ENCODE measurements at regions not wholly inside any gene's neighbourhood (a gene's known extent, or its start where the extent isn't known, plus 50 kb on each side); places are given as distances from the start of the nearest gene placed in this dataset.

- intact Hi-C loops (cut with micrococcal nuclease) = no loop called here
Measured at GRCh38 chr12:65596514-65597091, 227.7 kb upstream of the HMGA2 start.

- intact Hi-C loops (cut with micrococcal nuclease) = no loop called here
Measured at GRCh38 chr12:65597527-65597926, 226.8 kb upstream of the HMGA2 start.

- intact Hi-C loops (cut with micrococcal nuclease) = no loop called here
Measured at GRCh38 chr12:65598688-65599087, 225.6 kb upstream of the HMGA2 start.

GRCh38 chr12:65602253-65602609, 222.1 kb upstream of the HMGA2 start:
- intact Hi-C loops (cut with micrococcal nuclease) = loop anchor here (1.0 kb wide), 2 partner anchors 381 to 505 kb away; no protein-coding TSS in a partner anchor

DNA sequence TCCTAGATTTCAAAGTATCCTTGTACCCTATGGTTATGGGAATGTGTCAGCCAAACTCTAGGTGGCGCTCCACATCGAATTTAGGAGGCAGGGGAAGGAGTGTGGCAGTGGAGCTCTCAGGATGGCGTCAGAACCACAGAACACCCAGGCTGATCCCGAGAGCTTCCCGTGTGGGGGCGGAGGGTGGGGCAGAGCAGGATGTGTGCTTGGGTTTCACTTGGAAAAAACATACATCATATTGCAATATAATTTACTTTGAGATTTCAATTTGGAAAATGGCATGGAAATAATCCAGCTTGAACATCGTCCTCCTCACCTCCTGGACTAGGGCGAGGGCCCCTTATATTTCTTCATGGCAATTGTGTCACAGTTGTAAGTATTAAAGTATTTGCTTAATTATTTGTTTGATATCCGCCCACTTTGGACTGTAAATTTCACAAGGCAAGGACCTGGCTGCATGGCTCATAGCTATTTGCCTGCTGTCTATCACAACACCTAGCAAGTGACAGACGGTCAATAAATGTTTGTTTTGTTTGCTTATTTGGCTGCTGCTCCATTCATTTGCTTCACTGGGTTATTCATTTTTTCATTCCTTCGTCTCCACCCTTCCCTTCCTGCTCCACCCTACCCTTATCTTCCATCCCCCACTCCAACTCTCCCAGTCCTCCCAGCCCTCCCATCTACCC, 221.5 kb upstream of the HMGA2 start:
- intact Hi-C loops (cut with micrococcal nuclease) = loop anchor here (1.0 kb wide), 2 partner anchors 381 to 505 kb away; no protein-coding TSS in a partner anchor

GRCh38 chr12:65603438-65604351, 220.6 kb upstream of the HMGA2 start:
- intact Hi-C loops (cut with micrococcal nuclease) = no loop called here

- intact Hi-C loops (cut with micrococcal nuclease) = no loop called here
Measured at GRCh38 chr12:65605019-65605418, 219.3 kb upstream of the HMGA2 start.

DNA sequence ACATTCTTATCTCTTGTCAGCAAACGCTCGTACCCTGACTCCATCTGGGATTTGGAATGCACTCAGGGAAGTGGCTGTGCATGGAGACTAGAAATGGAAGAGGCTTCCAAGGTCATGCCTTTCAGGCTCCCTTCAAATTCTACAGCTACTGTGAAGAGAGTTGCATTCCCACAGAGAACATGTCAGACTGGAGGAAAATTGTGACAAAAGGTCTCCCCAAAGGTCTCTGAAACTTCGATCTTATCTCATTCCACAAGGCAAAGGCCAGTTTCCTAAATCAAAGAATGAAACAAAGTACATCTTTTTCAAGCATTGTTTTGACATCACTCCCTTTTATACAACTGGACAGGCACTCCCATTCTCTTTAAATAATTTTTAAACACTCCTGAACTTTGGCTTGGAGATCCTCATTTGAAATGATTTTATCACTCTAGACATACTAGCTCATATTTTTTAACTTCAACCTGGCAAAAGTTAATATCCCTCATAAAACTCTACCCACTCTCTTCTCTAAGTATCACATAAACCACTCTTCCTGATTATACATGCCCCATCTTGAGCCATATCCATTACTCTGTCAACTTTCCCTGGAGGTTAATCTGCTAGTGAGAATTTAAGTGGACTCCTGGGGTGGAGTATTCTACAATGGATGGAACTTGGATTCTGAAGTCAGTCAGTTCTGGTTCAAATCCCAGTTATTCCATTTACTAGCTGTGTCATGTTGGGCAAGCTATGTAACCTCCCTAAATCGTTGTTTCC, 218.1 kb upstream of the HMGA2 start:
- intact Hi-C loops (cut with micrococcal nuclease) = no loop called here

DNA sequence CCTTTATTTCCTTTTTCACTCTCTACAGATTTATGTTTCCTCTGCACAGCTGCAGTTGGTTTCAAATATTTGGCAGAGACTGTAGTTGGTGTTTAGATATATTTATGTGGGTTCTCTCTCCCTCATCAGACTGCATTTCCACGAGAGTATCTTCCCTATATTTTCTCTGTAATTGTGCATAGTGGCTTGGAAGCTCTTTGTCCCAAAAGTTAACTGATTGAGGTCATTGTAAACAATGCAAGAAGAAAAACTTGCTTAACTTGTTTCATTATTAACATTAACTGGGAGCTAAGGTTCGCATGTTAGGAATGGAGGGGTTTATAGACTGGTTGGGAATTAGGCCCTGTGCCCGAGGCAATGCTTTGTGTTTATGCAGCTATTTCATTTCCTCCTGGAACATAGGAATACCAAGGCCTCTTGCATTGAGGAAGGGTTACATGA, 216.9 kb upstream of the HMGA2 start:
- intact Hi-C loops (cut with micrococcal nuclease) = no loop called here

GRCh38 chr12:65608319-65608916, 215.9 kb upstream of the HMGA2 start:
- intact Hi-C loops (cut with micrococcal nuclease) = no loop called here

GRCh38 chr12:65609359-65609771, 214.9 kb upstream of the HMGA2 start:
- intact Hi-C loops (cut with micrococcal nuclease) = no loop called here

DNA sequence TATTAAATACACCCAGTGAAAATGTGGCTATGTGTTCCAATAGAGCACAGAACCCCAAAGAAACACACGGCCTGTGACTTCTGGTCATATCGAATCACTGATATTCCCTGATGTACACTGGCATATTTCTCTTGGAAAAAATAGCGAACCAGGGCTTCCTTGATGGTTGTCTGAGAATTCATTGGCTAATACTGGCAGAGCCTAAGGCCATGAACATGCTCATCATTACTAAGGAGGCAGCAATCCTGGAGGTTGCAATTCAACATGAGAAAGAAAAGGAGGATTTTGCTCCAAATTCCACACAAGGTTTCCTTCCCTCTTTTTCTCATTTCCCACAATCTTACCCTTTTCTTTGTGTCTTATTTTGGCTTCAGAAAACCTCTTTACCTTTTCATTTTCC, 212.9 kb upstream of the HMGA2 start:
- intact Hi-C loops (cut with micrococcal nuclease) = no loop called here

DNA sequence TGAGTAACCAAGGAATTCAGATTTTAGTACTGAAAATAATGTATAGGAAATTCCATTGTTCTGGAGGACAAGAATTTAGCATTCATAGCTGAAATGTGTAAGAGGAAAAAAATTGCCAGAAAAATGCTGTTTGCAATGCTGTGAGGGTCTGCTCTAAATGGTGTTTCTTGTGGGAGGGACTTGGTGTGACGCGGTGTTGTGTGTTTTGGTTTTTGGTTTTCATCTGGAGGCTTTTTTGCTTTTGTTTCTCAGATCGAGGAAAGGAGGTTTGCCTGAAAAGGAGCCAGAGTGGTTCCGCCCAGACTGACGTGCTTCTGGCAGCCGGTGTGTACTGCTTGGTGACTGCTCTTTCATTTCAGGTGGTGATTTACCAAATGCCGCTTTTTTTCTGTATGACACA, 211.8 kb upstream of the HMGA2 start:
- intact Hi-C loops (cut with micrococcal nuclease) = no loop called here

DNA sequence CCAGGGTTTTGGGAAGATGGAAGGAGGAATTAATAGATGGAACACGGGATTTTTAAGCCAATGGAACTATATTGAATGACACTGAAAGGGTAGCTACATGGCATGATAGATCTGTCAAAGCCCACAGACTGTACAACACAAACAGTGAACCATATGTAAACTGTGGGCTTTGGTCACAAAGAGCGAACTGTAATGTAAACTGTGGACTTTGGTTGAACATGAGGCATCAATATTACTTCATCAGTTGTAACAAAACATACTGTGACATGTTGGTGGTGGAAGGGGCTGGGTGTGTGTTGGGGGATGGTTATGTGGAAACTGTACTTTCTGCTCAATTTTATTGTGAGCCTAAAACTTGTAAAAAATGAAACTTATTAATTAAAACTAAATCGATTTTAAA, 210.6 kb upstream of the HMGA2 start:
- intact Hi-C loops (cut with micrococcal nuclease) = no loop called here

- intact Hi-C loops (cut with micrococcal nuclease) = no loop called here
Measured at GRCh38 chr12:65614259-65614889, 209.9 kb upstream of the HMGA2 start.

DNA sequence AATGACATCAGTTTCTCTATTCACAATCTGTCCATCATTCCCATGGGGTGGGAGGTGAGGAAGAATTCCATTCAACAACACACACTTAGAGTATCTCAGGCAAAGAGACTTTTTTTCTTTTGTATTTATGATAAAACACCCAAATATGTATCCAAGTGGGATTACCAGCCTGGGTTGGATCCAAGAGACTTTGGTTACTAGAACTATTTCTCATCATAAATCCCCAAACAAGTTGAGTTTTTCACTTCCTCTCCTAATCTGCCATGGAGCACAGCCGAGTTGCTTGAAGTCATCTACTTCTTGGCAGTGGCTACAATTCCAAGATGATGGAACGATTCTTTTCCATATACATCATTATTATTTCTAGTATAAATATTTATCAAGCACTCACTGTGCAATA, 209.2 kb upstream of the HMGA2 start:
- intact Hi-C loops (cut with micrococcal nuclease) = no loop called here

DNA sequence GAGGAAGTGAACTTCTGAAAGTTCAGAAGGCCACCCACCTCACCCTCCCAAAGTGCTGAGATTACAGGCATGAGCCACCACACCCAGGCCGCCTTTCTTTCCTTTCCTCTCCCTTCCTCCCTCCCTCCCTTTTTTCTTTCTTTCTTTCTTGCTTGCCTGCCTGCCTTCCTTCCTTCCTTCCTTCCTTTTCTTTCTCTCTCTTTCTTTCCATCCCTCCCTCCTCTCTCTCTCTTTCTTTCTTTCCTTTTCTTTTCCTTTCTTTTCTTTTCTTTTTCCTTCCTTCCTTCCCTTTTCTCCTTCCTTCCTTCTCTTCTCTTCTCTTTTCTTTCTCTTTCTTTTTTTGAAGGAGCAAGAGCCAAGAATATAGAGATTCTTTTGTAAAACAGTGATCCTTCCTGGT, 208.3 kb upstream of the HMGA2 start:
- intact Hi-C loops (cut with micrococcal nuclease) = no loop called here

- intact Hi-C loops (cut with micrococcal nuclease) = no loop called here
Measured at GRCh38 chr12:65618588-65618987, 205.7 kb upstream of the HMGA2 start.

- intact Hi-C loops (cut with micrococcal nuclease) = no loop called here
Measured at GRCh38 chr12:65619018-65619417, 205.3 kb upstream of the HMGA2 start.

DNA sequence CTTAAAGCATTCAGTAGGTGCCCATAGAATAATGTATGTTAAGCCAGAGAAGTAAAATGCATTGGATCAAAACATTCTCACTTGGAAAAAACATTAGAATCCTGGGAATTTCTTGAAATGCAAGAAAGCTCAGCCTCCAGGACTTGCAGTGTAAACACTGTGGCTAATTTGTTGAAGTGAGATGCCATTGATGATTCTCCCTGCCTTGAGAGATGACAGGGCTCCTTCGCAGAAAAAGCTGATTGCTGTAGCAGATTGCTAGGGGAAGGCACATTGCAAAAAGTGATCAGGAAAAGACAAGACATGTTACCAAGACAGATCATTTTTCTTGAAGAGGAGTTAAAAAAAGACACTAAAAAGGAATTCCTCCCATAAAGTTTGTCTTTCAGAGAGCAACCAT, 204.2 kb upstream of the HMGA2 start:
- intact Hi-C loops (cut with micrococcal nuclease) = no loop called here

DNA sequence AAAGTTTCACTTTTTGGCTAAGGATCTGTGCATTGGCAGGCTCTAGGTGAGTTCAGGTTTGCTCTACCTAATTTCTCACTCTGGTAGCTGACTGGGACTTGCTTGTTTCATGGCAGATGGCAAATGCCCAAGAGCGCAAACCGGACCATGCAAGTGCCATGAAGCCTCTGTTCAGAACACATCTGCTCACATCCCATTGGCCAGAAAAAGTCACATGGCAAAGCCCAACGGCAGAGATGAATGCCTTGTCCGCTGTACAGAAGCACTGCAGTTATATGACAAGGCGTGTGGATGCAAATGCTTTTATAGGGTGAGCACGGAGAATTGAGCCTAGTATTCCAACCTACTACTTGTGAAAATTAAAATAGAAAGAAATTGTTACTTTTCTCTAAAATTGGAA, 202.2 kb upstream of the HMGA2 start:
- intact Hi-C loops (cut with micrococcal nuclease) = no loop called here
